ENCODE measurements at regions not wholly inside any gene's neighbourhood (a gene's known extent, or its start where the extent isn't known, plus 50 kb on each side); places are given as distances from the start of the nearest gene placed in this dataset.

DNA sequence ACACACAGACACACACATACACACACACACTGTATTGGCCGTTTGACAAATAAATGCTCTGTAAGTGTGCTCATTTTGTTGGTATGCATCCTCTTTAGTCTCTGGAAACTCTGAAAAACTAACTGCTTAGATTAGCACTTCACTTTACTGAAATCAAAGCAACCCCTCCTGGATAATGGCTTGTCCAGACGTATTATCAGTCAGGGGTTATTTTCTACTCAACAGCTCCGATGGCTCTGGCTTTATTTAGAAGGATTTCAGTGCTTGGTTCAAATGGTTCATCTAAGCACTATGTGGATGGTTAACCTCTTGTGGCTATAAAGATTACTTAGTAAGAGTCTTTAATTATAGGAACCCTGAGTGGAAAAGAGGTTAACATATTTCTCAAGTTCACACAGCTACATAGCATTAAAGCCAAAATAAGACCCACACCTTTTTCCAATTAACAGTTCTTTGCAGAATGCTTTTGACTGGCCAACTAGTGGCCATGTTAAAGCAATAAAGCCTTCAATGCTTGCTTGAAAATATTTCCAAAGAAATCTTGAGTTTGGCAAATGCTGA, 516.1 kb upstream of the NAALADL2 start:
- TF ChIP-seq, protein P1, sequence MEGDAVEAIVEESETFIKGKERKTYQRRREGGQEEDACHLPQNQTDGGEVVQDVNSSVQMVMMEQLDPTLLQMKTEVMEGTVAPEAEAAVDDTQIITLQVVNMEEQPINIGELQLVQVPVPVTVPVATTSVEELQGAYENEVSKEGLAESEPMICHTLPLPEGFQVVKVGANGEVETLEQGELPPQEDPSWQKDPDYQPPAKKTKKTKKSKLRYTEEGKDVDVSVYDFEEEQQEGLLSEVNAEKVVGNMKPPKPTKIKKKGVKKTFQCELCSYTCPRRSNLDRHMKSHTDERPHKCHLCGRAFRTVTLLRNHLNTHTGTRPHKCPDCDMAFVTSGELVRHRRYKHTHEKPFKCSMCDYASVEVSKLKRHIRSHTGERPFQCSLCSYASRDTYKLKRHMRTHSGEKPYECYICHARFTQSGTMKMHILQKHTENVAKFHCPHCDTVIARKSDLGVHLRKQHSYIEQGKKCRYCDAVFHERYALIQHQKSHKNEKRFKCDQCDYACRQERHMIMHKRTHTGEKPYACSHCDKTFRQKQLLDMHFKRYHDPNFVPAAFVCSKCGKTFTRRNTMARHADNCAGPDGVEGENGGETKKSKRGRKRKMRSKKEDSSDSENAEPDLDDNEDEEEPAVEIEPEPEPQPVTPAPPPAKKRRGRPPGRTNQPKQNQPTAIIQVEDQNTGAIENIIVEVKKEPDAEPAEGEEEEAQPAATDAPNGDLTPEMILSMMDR (IDR thresholded peaks at IDR 0.05): no peak
- no peak for TF ChIP-seq SIN3A (IDR thresholded peaks at IDR 0.05; ENCODE audit: borderline replicate concordance, low read depth, low read length)
